ENCODE measurements at regions not wholly inside any gene's neighbourhood (a gene's known extent, or its start where the extent isn't known, plus 50 kb on each side); places are given as distances from the start of the nearest gene placed in this dataset.
"Not testable (repeated sequence)": the region's sequence is repeated elsewhere in the genome, so short reads cannot be mapped to it uniquely, and the experiment has no call there.

- no peak for DNase-seq (ENCODE audit: low read depth)
These were observed 227.5 kb upstream of the LRIG3 start for GRCh38 chr12:59147791-59148190.

GRCh38 chr12:59142183-59142790 is 222.0 kb upstream of the LRIG3 start:
- DNase-seq (ENCODE audit: low read depth), result no peak

- no peak for DNase-seq (ENCODE audit: low read depth)
These were observed 214.4 kb upstream of the LRIG3 start for GRCh38 chr12:59134750-59135149.

GRCh38 chr12:59131462-59131861 is 211.2 kb upstream of the LRIG3 start:
- no peak for DNase-seq (ENCODE audit: low read depth)

- DNase-seq (ENCODE audit: low read depth), result peak; percentile 19
These were observed 202.5 kb upstream of the LRIG3 start for GRCh38 chr12:59122784-59123183.

- no peak for DNase-seq (ENCODE audit: low read depth)
These were observed 201.1 kb upstream of the LRIG3 start for GRCh38 chr12:59121451-59121850.

- peak; percentile 16 for DNase-seq (ENCODE audit: low read depth)
These were observed 199.4 kb upstream of the LRIG3 start for GRCh38 chr12:59119676-59120075.

- no peak for DNase-seq (ENCODE audit: low read depth)
These were observed 198.1 kb upstream of the LRIG3 start for GRCh38 chr12:59118356-59118755.

GRCh38 chr12:59115995-59116394 is 195.7 kb upstream of the LRIG3 start:
- no peak for DNase-seq (ENCODE audit: low read depth)

GRCh38 chr12:59115526-59115925 is 195.2 kb upstream of the LRIG3 start:
- peak; percentile 61 for DNase-seq (ENCODE audit: low read depth)

- DNase-seq (ENCODE audit: low read depth), result peak; percentile 80
These were observed 193.7 kb upstream of the LRIG3 start for GRCh38 chr12:59113831-59114615.

- DNase-seq (ENCODE audit: low read depth), result no peak
These were observed 191.5 kb upstream of the LRIG3 start for GRCh38 chr12:59111851-59112250.

- not testable (repeated sequence) for DNase-seq (ENCODE audit: low read depth)
These were observed 188.2 kb upstream of the LRIG3 start for GRCh38 chr12:59108516-59108915.

GRCh38 chr12:59100585-59100984 is 180.3 kb upstream of the LRIG3 start:
- no peak for DNase-seq (ENCODE audit: low read depth)

GRCh38 chr12:59097876-59098275 is 177.6 kb upstream of the LRIG3 start:
- DNase-seq (ENCODE audit: low read depth), result no peak

GRCh38 chr12:59096246-59096645 is 175.9 kb upstream of the LRIG3 start:
- no peak for DNase-seq (ENCODE audit: low read depth)

GRCh38 chr12:59093073-59093772 is 172.9 kb upstream of the LRIG3 start:
- peak; percentile 73 for DNase-seq (ENCODE audit: low read depth)

GRCh38 chr12:59088673-59089072 is 168.4 kb upstream of the LRIG3 start:
- DNase-seq (ENCODE audit: low read depth), result no peak

- DNase-seq (ENCODE audit: low read depth), result no peak
These were observed 167.4 kb upstream of the LRIG3 start for GRCh38 chr12:59087691-59088090.

- peak; percentile 29 for DNase-seq (ENCODE audit: low read depth)
These were observed 166.9 kb upstream of the LRIG3 start for GRCh38 chr12:59087077-59087673.

- DNase-seq (ENCODE audit: low read depth), result no peak
These were observed 165.8 kb upstream of the LRIG3 start for GRCh38 chr12:59086126-59086525.

- no peak for DNase-seq (ENCODE audit: low read depth)
These were observed 165.4 kb upstream of the LRIG3 start for GRCh38 chr12:59085690-59086089.

All from EH (cell line).